GM19240 (cell line): ENCODE measurements at regions not wholly inside any gene's neighbourhood (a gene's known extent, or its start where the extent isn't known, plus 50 kb on each side); places are given as distances from the start of the nearest gene placed in this dataset.

Source experiments
- DNase-seq: peaks from one replicate; pipeline ENCODE4 v3.0.0; 2011; ENCODE audit warnings: low spot score; ENCODE audit not compliant: insufficient read length

DNA sequence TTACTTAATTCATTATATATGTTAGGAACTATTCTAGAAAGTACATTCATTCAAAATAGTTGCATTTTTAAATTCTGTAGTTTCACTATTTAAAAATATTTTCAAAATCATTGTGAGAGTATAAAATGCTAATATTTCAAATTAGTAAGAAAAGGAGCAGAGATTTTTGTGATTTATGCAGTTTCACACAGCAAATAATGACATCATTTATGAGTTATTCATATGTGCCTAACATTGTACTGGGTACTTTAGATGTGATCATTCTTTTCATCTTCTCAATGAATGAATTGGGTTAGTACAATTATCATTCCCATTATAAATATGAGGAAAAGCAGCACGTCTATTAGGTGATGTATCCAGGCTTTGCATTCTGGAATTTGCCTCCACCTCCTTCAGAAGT is 1451.0 kb upstream of the IGFBP7 start:
- no peak for DNase-seq

DNA sequence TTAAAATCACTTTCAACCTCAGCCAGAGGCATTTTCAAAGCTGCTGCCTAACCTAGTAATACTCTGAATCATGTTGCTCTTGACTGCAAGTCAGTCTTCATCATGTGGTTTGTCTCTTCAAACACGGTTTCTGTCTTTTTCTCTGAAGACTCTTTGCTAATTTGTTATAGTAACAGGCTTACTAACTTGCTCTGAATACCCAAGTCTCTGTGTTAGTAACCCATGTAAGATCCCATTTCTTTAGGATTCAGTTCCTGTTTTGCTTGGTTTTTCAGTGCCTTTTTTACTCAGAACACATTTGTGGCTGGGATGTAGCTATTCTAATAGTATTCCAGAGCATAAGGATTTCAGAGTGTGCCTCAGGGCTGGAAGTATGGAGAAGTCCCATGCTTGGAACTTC is 1450.6 kb upstream of the IGFBP7 start:
- no peak for DNase-seq

DNA sequence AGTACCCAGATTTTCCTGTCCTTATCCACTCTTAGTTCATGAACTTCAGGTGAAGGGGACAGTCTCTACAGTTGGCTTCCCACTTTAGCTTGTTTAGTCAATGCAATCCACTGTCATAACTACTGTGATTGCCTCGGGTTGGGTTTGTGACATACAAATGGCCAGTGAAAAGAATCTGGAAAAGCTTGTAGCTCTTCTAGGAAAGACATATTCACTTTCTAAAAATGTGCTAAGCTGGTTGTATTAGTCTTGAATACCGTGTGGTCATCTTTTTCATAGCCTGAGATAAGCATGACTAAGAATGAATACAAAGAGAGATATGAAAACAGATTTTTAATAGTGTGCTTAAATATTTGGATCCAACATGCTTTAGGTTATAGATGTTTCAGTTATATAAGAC is 1443.5 kb upstream of the IGFBP7 start:
- no peak for DNase-seq

DNA sequence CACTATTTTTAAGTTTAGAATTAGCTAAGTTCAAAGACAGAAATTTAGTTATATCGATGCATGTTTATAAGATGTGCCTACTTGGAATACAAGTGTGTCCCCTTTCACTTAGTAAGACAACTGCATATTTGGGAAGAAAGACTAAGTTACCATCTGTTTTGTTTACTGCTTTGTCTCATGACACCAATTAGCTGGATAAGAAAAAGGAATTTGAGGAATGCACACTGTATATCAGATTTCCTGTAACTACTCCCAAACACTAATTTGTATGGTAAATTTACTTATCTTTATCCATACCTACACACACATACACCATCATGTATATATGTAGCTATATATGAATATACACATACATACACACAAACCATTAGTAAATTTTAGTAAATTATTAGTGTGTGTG is 1442.8 kb upstream of the IGFBP7 start:
- no peak for DNase-seq

DNA sequence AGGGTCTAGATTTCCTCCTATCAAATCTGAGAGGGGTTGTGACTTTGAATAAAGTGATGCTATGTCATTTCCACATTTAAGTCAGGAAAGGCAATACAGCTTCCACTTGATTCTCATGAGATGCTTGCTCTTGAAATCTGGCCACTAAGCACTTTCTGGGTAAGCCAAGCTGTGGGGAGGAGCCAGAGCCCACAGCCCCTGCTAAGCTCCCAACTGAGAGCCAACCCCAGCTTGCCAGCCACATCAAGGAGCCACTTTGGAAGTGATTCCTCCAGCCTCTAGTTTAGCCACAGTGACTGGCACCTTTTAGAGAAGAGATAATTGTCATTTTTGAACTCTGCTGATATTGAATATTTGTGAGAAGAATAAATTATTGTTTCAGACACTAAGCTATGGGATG is 1441.5 kb upstream of the IGFBP7 start:
- no peak for DNase-seq

DNA sequence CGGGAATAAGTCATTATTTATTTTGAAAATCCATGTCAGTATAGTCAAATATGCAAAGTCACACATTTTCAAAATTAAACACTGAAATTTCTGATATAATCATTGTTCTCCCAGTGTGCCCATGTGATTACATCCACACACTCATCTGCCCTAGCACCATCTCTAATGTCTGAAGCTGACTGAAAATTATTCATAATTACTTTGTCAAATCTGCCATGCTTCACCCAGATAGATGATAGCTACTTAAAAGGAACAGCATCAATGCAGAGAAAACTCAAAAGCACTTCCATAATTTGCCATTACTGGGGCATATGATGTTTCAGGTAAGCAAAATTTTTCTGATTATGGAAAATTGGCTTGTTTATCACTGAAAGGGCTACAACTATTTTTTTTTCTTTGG is 1433.3 kb upstream of the IGFBP7 start:
- no peak for DNase-seq

DNA sequence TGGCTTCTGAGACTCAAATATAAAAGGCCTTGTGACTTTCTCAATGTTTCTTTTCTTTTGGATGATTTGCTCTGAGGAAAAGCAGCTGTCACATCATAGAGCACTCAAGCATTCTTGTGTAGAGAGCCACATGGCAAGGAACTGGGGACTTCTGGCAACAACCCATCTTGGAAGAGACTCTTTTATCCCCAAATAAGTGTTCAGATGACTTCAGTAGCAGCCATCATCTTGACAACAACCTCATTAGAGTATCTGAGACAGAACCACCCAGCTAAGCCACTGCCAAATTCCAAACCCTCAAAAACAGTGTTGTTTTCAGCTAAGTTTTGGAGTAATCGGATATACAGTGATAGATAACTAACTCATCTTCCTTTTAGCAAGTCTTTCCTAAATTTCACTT is 1431.7 kb upstream of the IGFBP7 start:
- no peak for DNase-seq

DNA sequence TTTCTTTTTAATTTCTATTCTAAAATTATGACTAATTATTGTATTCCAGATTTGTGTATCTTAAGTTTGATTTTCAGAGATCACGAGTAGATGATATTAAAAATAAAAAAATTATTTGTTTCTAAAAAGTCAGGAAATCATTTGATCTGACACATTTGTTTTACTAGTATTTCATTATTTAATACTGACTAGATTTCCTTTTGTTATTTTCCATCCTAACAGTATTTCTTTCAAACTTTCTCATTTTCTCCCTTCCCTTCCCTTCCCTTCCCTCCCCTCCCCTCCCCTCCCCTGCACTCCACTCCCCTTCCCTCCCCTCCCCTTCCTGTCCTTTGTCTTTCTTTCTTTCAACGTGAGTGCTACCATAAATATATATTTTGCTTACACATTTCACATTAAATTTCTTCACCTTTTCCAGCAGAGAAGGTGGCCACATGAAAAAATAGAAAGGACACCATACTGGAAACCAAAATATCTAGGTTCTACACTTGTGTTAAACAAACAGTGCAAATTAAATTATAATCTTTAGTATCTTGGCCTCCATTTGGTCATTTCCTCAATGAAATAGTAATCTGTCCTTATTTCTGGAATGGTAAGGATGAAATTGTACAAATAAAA is 1412.7 kb upstream of the IGFBP7 start:
- DNase-seq, result no peak

DNA sequence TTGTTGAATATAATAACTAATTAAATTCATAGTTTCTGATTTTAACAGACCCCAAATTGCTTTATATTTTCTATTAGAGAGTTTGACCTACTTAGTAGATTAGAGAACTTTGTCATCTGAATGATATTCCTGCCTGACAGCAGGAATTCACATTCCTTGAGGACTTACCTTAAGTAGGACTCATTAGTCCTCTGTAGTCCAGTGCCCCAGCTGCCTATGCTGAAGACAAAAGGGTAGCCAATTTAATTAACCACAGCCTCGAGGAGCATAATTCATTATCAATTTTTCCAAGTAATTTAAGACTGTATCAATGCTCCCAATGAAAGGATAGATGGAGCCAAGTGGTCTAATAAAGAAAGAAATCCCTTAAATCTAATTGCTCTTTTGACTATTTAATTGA is 1405.0 kb upstream of the IGFBP7 start:
- no peak for DNase-seq

DNA sequence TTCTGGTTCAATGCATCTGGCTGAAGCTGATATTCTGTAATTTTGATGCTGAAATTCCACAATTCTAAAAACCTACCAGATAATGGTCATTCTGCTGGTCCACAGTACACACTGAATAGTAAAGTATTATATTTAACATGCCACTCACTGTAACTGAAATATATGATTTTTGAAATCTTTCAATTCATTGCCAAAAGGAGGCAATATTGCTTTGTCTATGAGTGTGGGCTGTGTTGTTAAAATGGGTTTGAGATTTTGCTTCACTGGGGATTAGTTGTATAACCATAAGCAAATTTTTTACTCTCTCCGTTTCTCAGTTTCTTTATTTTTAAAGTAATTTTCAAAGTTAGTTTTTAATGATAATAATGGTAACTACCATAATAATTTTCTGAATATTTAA is 1404.1 kb upstream of the IGFBP7 start:
- DNase-seq, result no peak

DNA sequence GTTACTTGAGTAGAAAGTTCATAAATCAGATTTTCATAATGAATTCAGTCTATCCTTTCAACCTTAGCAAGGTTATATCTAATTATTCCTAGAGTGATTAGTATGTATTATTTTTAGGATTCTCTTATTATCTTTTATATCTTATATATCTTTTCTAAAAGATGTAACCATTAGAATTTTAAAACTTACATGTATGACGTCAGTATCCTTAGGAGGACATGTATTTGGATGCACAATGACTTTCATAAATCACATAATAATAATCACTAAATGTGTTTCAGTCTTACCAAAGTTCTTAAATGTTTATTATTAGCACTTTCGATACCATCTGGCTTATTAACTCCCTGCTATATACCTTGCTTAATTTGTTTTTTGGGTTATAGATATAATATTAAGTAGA is 1400.5 kb upstream of the IGFBP7 start:
- no peak for DNase-seq

DNA sequence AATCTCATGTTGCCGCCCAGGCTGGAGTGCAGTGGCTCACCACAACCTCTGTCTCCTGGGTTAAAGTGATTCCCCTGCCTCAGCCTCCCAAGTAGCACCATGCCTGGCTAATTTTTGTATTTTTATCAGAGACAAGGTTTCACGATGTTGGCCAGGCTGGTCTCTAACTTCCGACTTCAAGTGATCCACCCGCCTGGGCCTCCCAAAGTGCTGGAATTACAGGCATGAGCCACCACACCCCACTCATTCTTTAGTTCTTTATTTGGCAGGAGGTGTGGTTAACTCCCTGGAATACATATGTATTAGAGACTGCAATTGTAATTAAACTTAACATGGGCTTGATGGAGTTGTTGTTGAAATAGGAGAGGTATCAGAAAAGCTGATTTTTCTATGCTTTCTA is 1396.9 kb upstream of the IGFBP7 start:
- DNase-seq, result no peak

DNA sequence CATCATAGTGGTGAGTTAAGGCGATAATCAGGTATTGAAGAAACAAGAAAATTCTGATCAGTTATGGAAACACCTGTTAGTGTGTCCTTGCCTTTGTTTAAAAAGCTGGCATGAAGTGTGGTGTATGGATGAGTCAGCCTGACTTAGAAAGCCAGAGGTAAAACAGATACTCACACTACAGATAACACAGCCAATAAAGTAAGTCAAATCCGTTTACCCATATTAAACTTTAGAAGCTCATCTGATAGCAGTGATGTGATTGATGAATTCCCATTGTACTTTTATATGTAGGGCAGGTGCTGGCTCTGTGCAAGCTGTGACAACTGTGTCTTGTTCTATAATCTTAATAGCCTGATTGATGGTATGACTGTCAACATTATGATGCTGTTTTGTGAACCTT is 1392.7 kb upstream of the IGFBP7 start:
- no peak for DNase-seq

DNA sequence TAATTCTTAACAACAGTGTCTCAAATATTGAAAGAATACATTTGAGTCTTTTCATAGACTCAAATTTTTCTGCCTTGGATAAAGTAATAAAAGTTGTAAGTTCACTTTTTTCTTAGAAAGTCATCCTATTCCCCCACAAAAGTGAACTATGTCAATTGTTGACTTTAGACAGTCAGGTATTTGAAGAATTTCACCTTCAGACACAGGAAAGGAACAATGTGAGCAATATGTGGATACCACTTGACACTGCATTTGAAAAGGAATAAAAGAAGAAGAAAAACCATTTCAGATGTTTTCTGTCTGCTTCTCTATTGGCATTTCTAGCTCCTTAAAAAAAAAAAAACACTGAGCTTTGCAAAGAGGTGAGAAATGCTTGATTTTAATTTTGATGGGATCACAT is 1389.0 kb upstream of the IGFBP7 start:
- no peak for DNase-seq

DNA sequence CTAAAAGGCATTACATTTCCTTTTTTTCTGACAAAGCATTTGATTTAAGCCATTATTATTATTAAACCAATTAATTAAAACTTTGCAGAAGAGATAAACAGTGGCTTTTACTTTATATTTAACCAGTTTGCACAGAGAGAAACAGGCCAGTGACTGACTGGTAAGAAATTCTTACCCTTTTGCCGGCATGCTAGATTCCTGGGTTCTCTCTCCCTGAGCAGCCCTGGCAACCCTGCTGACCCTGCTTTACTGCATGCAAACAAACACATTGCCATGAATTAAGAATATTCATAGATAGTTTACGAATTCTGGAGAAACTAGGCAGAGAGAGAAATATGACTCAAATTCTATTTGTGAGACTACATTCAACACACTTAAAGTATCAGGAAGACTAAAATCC is 1381.4 kb upstream of the IGFBP7 start:
- DNase-seq, result no peak

DNA sequence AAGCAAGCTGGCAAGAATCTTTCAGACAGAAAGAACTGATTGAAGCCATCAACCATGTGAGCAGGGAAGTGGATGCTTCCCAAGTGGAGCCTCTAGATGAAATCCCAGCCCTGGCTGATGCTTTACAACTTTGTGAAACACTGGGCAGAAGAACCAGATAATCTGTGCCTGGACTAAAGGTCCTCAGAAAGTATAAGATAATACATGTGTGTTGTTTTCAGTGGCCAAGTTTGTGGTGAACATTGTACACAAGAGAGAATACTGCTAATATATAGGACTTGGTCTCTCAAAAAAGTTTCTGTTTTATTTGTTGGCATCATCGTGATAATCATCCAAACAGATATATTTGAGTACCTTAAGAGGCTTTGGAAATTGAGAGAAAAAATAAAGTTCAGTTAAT is 1367.8 kb upstream of the IGFBP7 start:
- DNase-seq, result no peak

DNA sequence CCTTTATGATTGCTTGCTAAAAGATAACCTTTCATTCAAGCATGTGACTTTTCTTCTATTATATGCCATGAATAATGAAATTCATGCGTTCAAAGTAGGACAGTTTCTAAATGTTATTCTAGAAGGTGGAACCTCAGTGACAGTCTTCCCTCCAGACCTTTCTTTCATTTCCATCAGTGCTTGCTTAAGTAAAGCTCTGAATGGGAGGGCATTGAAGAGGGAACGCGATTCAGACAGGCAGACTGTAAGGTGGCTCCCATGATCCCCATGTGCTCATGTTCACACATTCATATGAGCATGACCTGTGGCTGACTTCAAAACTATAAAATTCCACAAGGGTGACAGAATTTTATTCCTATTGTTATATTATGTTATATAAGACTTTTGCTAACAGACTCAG is 1367.3 kb upstream of the IGFBP7 start:
- DNase-seq, result no peak

DNA sequence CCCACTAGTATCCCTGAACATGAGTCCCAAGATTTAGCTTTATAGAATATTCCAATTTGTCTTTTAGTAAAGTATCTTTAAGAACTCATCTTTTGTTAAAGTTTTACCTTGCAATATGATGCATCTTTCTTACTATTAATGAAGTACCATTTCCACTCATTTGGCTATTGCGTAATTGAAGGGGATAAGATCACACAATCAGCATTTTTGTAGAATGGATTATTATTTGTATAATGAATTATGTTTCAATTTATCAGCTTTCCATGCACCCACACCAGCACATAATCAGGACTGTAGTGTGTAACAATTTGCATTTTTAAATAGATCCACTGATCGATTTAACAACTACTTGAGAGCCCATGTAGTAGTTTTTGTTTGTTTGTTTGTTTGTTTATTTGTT is 1364.9 kb upstream of the IGFBP7 start:
- no peak for DNase-seq

DNA sequence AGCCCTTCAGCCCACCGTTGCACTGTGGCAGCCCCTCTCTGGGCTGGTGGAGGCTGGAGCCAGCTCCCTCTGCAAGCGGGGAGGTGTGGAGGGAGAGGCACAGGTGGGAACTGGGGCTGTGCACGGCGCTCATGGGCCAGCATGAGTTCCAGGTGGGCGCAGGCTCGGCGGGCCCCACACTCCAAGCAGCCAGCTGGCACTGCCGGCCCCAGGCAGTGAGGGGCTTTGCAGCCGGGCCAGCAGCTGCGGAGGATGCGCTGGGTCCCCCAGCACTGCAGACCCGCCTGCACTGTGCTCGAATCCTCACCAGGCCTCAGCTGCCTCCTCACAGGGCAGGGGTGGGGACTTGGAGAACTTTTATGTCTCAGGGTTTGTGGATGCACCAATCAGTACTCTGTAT is 1354.8 kb upstream of the IGFBP7 start:
- DNase-seq, result no peak

DNA sequence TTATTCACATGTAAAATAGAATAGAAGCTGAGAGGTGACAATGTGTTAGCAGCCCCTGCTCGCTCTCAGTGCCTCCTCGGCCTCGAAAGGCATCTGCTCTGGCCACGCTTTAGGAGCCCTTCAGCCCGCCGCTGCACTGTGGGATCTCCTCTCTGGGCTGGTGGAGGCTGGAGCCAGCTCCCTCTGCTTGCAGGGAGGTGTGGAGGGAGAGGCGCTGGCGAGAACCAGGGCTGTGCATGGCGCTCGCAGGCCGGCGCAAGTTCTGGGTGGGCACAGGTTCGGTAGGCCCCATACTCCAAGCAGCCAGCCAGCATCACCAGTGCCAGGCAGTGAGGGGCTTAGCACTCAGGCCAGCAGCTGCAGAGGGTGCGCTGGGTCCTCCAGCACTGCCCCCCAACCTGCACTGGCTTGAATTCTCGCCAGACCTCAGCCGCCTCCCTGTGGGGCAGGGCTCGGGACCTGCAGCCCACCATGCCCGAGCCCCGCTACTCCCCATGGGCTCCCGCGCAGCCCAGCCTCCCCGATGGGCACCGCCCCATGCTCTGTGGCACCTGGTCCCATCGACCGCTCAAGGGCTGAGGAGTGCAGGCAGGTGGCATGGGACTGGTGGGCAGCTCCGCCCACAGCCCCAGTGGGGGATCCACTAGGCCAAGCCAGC is 1346.7 kb upstream of the IGFBP7 start:
- DNase-seq, result no peak

DNA sequence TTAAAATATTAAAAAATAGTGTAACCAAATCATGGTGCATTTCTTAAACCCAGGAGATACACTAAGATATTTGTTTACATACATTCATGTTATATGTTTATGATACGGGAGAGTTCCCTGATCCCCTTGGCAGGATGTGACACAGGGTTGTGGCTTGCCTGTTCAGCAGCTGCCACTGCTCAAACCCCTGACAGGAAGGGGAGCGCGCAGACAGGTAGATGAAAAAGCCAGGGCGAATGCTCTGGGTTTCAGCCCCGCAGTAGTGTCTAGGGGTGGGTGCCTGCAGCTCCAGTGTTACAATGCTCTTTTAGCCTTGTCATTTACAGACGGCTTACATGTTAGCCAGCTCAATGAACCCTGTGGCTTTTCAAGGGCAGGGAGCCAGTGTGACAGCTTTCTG is 1343.8 kb upstream of the IGFBP7 start:
- no peak for DNase-seq

DNA sequence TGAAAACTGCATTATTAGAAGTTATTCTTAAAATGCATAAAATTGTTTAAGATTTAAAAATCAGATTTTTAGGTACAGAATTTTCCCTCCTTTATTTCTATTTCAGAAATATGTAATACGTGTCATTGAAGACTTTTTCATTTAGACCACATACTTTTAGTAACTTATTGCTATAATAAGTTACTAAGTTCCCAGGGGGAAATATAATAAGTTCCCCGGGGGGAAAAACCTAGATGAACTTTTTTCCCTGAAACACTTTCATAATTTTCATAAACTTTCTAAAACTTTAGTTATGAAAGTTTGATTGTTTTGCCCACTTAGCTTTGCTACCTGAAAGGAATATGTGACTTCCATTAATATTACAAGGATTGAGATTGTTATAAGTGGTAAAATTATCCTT is 1341.5 kb upstream of the IGFBP7 start:
- DNase-seq, result no peak

DNA sequence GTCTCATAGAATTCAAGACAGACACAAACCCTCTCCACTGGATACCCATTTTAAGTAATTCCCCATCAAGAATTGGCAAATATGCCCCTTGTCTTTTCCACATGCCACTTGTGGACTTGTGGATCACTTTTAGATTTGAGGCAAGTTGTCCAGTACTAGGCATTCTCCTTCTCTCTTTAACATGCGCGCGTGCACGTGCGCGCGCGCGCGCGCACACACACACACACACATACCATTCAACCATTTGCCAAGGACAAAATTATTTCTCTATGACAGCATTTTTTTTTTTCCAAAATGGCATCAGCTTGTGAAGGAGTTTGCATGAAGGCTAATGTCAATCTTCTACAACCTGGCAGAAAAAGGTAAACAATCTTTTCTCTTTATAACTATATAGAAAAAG is 1325.7 kb upstream of the IGFBP7 start:
- no peak for DNase-seq

DNA sequence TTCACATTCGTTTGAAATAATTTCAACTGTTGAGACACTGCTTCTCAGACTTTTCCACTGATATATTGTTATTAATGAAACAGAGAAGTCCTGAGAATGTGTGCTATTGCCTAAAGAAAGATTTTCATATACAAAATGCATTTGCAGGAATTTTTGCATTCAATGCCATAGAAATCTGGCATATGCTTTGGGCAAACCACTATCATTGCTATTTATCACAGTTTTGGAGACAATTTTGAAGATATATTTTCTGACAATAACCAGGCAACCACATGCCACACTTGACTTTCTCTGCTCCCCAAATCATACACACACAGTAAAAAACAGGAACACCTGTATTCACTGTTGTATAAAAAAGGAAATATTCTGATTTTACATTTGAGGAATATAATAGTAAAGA is 1303.7 kb upstream of the IGFBP7 start:
- DNase-seq, result no peak
